Medulla oblongata (tissue), 1 donor: ENCODE measurements at regions not wholly inside any gene's neighbourhood (a gene's known extent, or its start where the extent isn't known, plus 50 kb on each side); places are given as distances from the start of the nearest gene placed in this dataset.
A peak's percentile ranks its signal among the peaks of the same experiment; 100 is the strongest.

ENCODE experiments used
- DNase-seq: peaks from one replicate; pipeline ENCODE4 v3.0.0-alpha.2; 2015; ENCODE audit errors: extremely low spot score

GRCh38 chr2:71813315-71813714 is 334.3 kb downstream of the CYP26B1 start:
- no peak for DNase-seq

- no peak for DNase-seq
These were observed 334.9 kb downstream of the CYP26B1 start for GRCh38 chr2:71812736-71813135.

- no peak for DNase-seq
These were observed 335.9 kb downstream of the CYP26B1 start for GRCh38 chr2:71811726-71812125.

- no peak for DNase-seq
These were observed 336.5 kb downstream of the CYP26B1 start for GRCh38 chr2:71811157-71811556.

- DNase-seq: no peak
These were observed 339.8 kb downstream of the CYP26B1 start for GRCh38 chr2:71807581-71808451.

- DNase-seq: no peak
These were observed 341.2 kb downstream of the CYP26B1 start for GRCh38 chr2:71806432-71806831.

- DNase-seq: no peak
These were observed 343.3 kb downstream of the CYP26B1 start for GRCh38 chr2:71804281-71804751.

GRCh38 chr2:71803398-71803797 is 344.3 kb downstream of the CYP26B1 start:
- no peak for DNase-seq

- no peak for DNase-seq
These were observed 345.1 kb downstream of the CYP26B1 start for GRCh38 chr2:71802556-71802955.

- peak; percentile 78 for DNase-seq
These were observed 345.7 kb downstream of the CYP26B1 start for GRCh38 chr2:71801969-71802368.

- DNase-seq: no peak
These were observed 346.1 kb downstream of the CYP26B1 start for GRCh38 chr2:71801556-71801955.

GRCh38 chr2:71800851-71801250 is 346.8 kb downstream of the CYP26B1 start:
- no peak for DNase-seq

- DNase-seq: no peak
These were observed 346.9 kb downstream of the DYSF start for GRCh38 chr2:71800106-71800809.

GRCh38 chr2:71799013-71799575 is 345.7 kb downstream of the DYSF start:
- no peak for DNase-seq

- peak; percentile 28 for DNase-seq
These were observed 345.1 kb downstream of the DYSF start for GRCh38 chr2:71798266-71799012.

- DNase-seq: no peak
These were observed 343.9 kb downstream of the DYSF start for GRCh38 chr2:71797035-71797810.

GRCh38 chr2:71796174-71796593 is 342.8 kb downstream of the DYSF start:
- DNase-seq: no peak

GRCh38 chr2:71795486-71795885 is 342.1 kb downstream of the DYSF start:
- no peak for DNase-seq

GRCh38 chr2:71794611-71795010 is 341.2 kb downstream of the DYSF start:
- DNase-seq: no peak

- DNase-seq: no peak
These were observed 340.6 kb downstream of the DYSF start for GRCh38 chr2:71793926-71794325.
